ENCODE measurements at regions not wholly inside any gene's neighbourhood (a gene's known extent, or its start where the extent isn't known, plus 50 kb on each side); places are given as distances from the start of the nearest gene placed in this dataset.
"Not testable (repeated sequence)": the region's sequence is repeated elsewhere in the genome, so short reads cannot be mapped to it uniquely, and the experiment has no call there.

DNA sequence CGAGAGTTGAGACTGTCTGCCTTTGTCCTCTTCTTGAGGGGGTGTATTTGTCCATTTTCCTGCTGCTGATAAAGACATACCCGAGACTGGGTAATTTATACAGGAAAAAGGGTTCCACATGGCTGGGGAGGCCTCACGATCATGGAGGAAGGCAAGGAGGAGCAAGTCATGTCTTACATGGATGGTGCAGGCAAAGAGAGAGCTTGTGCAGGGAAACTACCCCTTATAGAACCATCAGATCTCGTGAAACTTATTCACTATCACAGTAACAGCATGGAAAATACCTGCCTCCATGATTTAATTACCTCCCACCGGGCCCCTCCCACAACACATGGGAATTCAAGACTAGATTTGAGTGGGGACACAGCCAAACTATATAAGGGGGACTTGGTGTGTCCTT is 338.2 kb upstream of the TNRC6C start:
- no peak overlapping the region for H3K4ac ChIP-seq (ENCODE audit: low read length)

DNA sequence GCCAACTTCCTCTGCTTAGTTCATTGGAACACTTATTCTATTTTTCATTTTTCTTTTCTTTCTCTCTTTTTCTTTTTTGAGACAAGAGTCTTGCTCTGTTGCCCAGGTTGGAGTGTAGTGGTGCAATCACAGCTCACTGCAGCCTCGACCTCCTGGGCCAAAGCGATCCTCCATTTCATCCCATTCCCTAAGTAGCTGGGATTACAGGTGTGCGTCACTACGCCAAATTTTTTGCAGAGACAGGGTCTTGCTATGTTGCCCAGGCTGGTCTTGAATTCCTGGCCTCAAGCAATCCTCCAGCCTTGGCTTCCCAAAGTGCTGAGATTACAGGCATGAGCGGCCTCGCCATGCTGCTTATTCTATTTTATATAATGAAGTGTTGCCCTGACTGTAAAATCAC is 336.4 kb upstream of the TNRC6C start:
- H4K91ac ChIP-seq (ENCODE audit: low read depth, low read length, poor library complexity); H3K9me3 ChIP-seq (replicated peaks in 1 of 2; ENCODE audit: control insufficient read depth in 2 of 2, insufficient read depth in 1 of 2, low read depth in 1 of 2, low read length in 2 of 2); H4K8ac ChIP-seq (ENCODE audit: low read depth, low read length); H3K9ac ChIP-seq (ENCODE audit: low read depth, low read length, poor library complexity); H3K36me3 ChIP-seq (replicated peaks in 1 of 2; ENCODE audit: control insufficient read depth in 2 of 2, insufficient read depth in 2 of 2, low read length in 2 of 2); H3K4ac ChIP-seq (ENCODE audit: low read length); H2BK12ac ChIP-seq (ENCODE audit: low read length); DNase-seq (ENCODE audit: low spot score); H2AK5ac ChIP-seq (ENCODE audit: low read depth, low read length); H3K27me3 ChIP-seq (ENCODE audit: control insufficient read depth in 3 of 3, insufficient read depth in 3 of 3, low read depth in 1 of 3, low read length in 3 of 3); H3K18ac ChIP-seq (ENCODE audit: low read length); H2BK120ac ChIP-seq (ENCODE audit: low read depth, low read length); H3K4me3 ChIP-seq (ENCODE audit: low read length in 2 of 2); H2BK15ac ChIP-seq (ENCODE audit: low read length); H3K27ac ChIP-seq (replicated peaks; ENCODE audit: low read length); H3K4me1 ChIP-seq (ENCODE audit: control insufficient read depth in 2 of 2, insufficient read depth in 1 of 2, low read depth in 1 of 2, low read length in 2 of 2); H3K23ac ChIP-seq (ENCODE audit: low read depth, low read length, poor library complexity); H3K4me2 ChIP-seq (ENCODE audit: insufficient read depth, low read length, poor library complexity, severe bottlenecking); H2AFZ ChIP-seq (ENCODE audit: low read length); H3K14ac ChIP-seq (ENCODE audit: low read length); H3K79me1 ChIP-seq (ENCODE audit: low read depth, low read length); H2BK5ac ChIP-seq (ENCODE audit: low read length): not testable (repeated sequence)
- no CpG with 5 or more reads among the region's 6 CpGs for WGBS, 2 donors (ENCODE audit: extremely low coverage in 2 of 2, insufficient read length in 2 of 2, insufficient replicate concordance in 1 of 2)

More for the DNA sequence above, 338.2 kb upstream of the TNRC6C start:
- no peak overlapping the region for H3K9ac ChIP-seq (ENCODE audit: low read depth, low read length, poor library complexity)
- no peak overlapping the region for H2BK5ac ChIP-seq (ENCODE audit: low read length)
- no peaks in the 10 kb centered on the region for H3K27me3 ChIP-seq (ENCODE audit: control insufficient read depth in 3 of 3, insufficient read depth in 3 of 3, low read depth in 1 of 3, low read length in 3 of 3)
- DNase-seq (ENCODE audit: low spot score) = no peak
- no peak overlapping the region for H3K23ac ChIP-seq (ENCODE audit: low read depth, low read length, poor library complexity)
- H2BK12ac ChIP-seq (ENCODE audit: low read length) = no peak overlapping the region
- H2BK15ac ChIP-seq (ENCODE audit: low read length) = no peak overlapping the region
- no peak overlapping the region for H4K91ac ChIP-seq (ENCODE audit: low read depth, low read length, poor library complexity)
- no peak overlapping the region for H3K14ac ChIP-seq (ENCODE audit: low read length)
- no CpG with 5 or more reads among the region's 5 CpGs for WGBS, 2 donors (ENCODE audit: extremely low coverage in 2 of 2, insufficient read length in 2 of 2, insufficient replicate concordance in 1 of 2)
- peaks cover 0 to 3% of the 10 kb centered on the region in 2 donors for H3K9me3 ChIP-seq (replicated peaks in 1 of 2; ENCODE audit: control insufficient read depth in 2 of 2, insufficient read depth in 1 of 2, low read depth in 1 of 2, low read length in 2 of 2)
- no peak overlapping the region for H3K18ac ChIP-seq (ENCODE audit: low read length)
- no peak overlapping the region for H4K8ac ChIP-seq (ENCODE audit: low read depth, low read length)
- no peak overlapping the region for H2BK120ac ChIP-seq (ENCODE audit: low read depth, low read length)
- no peaks in the 10 kb centered on the region for H3K36me3 ChIP-seq (replicated peaks in 1 of 2; ENCODE audit: control insufficient read depth in 2 of 2, insufficient read depth in 2 of 2, low read length in 2 of 2)
- no peak overlapping the region for H2AK5ac ChIP-seq (ENCODE audit: low read depth, low read length)
- no peak overlapping the region for H3K27ac ChIP-seq (replicated peaks; ENCODE audit: low read length)
- H3K4me2 ChIP-seq (ENCODE audit: insufficient read depth, low read length, poor library complexity, severe bottlenecking) = no peak overlapping the region
- H2AFZ ChIP-seq (ENCODE audit: low read length) = no peak overlapping the region
- H3K79me1 ChIP-seq (ENCODE audit: low read depth, low read length) = no peaks in the 10 kb centered on the region
- no peak overlapping the region for H3K4me3 ChIP-seq (ENCODE audit: low read length in 2 of 2)
- peaks cover 0 to 3% of the 10 kb centered on the region in 2 donors for H3K4me1 ChIP-seq (ENCODE audit: control insufficient read depth in 2 of 2, insufficient read depth in 1 of 2, low read depth in 1 of 2, low read length in 2 of 2)

DNA sequence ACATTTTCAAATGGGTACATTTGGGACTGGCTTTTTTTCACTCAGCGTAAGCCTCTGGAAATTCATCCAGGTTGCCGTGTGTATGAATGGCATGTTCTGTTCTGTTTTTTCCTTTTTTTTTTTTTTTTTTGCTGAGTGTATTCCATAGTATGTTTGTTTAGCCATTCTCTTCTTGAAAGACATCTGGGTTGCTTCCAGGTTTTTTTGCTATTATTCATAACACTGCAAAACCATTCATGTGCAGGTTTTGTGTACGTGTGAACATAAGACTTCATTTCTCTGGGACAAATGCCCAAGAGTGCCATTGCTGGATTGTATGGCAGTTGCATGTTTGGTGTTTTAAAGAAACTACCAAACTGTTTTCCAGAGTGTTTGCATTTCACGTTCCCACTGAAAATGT is 335.9 kb upstream of the TNRC6C start:
- no peak overlapping the region for H3K4me2 ChIP-seq (ENCODE audit: insufficient read depth, low read length, poor library complexity, severe bottlenecking)
- no peak overlapping the region for H3K9ac ChIP-seq (ENCODE audit: low read depth, low read length, poor library complexity)
- H4K8ac ChIP-seq (ENCODE audit: low read depth, low read length) = no peak overlapping the region
- H3K4ac ChIP-seq (ENCODE audit: low read length) = no peak overlapping the region
- no peak overlapping the region for H2BK5ac ChIP-seq (ENCODE audit: low read length)
- no peak overlapping the region for H3K23ac ChIP-seq (ENCODE audit: low read depth, low read length, poor library complexity)
- H2BK120ac ChIP-seq (ENCODE audit: low read depth, low read length) = no peak overlapping the region
- WGBS, 2 donors (ENCODE audit: extremely low coverage in 2 of 2, insufficient read length in 2 of 2, insufficient replicate concordance in 1 of 2) = no CpG with 5 or more reads among the region's 4 CpGs
- no peaks in the 10 kb centered on the region for H3K27me3 ChIP-seq (ENCODE audit: control insufficient read depth in 3 of 3, insufficient read depth in 3 of 3, low read depth in 1 of 3, low read length in 3 of 3)
- H3K4me3 ChIP-seq (ENCODE audit: low read length in 2 of 2) = no peak overlapping the region
- H3K14ac ChIP-seq (ENCODE audit: low read length) = no peak overlapping the region
- H2BK15ac ChIP-seq (ENCODE audit: low read length) = no peak overlapping the region
- H2AK5ac ChIP-seq (ENCODE audit: low read depth, low read length) = no peak overlapping the region
- peaks cover 0 to 3% of the 10 kb centered on the region in 2 donors for H3K4me1 ChIP-seq (ENCODE audit: control insufficient read depth in 2 of 2, insufficient read depth in 1 of 2, low read depth in 1 of 2, low read length in 2 of 2)
- H3K9me3 ChIP-seq (replicated peaks in 1 of 2; ENCODE audit: control insufficient read depth in 2 of 2, insufficient read depth in 1 of 2, low read depth in 1 of 2, low read length in 2 of 2) = peaks cover 0 to 3% of the 10 kb centered on the region in 2 donors
- no peak overlapping the region for H2BK12ac ChIP-seq (ENCODE audit: low read length)
- H4K91ac ChIP-seq (ENCODE audit: low read depth, low read length, poor library complexity) = no peak overlapping the region
- DNase-seq (ENCODE audit: low spot score) = no peak
- no peak overlapping the region for H3K27ac ChIP-seq (replicated peaks; ENCODE audit: low read length)
- H3K36me3 ChIP-seq (replicated peaks in 1 of 2; ENCODE audit: control insufficient read depth in 2 of 2, insufficient read depth in 2 of 2, low read length in 2 of 2) = no peaks in the 10 kb centered on the region
- no peak overlapping the region for H3K18ac ChIP-seq (ENCODE audit: low read length)
- no peaks in the 10 kb centered on the region for H3K79me1 ChIP-seq (ENCODE audit: low read depth, low read length)
- no peak overlapping the region for H2AFZ ChIP-seq (ENCODE audit: low read length)

DNA sequence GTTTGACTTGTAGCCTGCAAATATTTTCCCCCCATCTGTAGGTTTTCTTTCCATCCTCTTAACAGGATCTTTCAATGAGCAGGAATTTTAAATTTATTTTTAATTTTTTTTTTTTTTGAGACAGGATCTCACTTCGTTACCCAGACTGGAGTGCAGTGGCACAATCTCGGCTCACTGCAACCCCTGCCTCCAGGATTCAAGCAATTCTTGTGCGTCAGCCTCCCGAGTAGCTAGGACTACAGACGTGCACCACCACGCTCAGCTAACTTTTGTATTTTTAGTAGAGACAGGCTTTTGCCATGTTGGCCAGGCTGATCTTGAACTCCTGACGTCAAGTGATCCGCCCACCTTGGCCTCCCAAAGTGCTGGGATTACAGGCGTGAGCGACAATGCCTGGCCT is 335.2 kb upstream of the TNRC6C start:
- H3K14ac ChIP-seq (ENCODE audit: low read length); DNase-seq (ENCODE audit: low spot score); H2AK5ac ChIP-seq (ENCODE audit: low read depth, low read length); H2BK120ac ChIP-seq (ENCODE audit: low read depth, low read length); H3K27ac ChIP-seq (replicated peaks; ENCODE audit: low read length); H3K18ac ChIP-seq (ENCODE audit: low read length); H3K4me2 ChIP-seq (ENCODE audit: insufficient read depth, low read length, poor library complexity, severe bottlenecking); H3K27me3 ChIP-seq (ENCODE audit: control insufficient read depth in 3 of 3, insufficient read depth in 3 of 3, low read depth in 1 of 3, low read length in 3 of 3); H2BK15ac ChIP-seq (ENCODE audit: low read length); H2BK5ac ChIP-seq (ENCODE audit: low read length); H3K9me3 ChIP-seq (replicated peaks in 1 of 2; ENCODE audit: control insufficient read depth in 2 of 2, insufficient read depth in 1 of 2, low read depth in 1 of 2, low read length in 2 of 2); H3K9ac ChIP-seq (ENCODE audit: low read depth, low read length, poor library complexity); H3K4me1 ChIP-seq (ENCODE audit: control insufficient read depth in 2 of 2, insufficient read depth in 1 of 2, low read depth in 1 of 2, low read length in 2 of 2); H2BK12ac ChIP-seq (ENCODE audit: low read length); H3K79me1 ChIP-seq (ENCODE audit: low read depth, low read length); H4K91ac ChIP-seq (ENCODE audit: low read depth, low read length, poor library complexity); H4K8ac ChIP-seq (ENCODE audit: low read depth, low read length); H3K4me3 ChIP-seq (ENCODE audit: low read length in 2 of 2); H2AFZ ChIP-seq (ENCODE audit: low read length); H3K4ac ChIP-seq (ENCODE audit: low read length); H3K23ac ChIP-seq (ENCODE audit: low read depth, low read length, poor library complexity); H3K36me3 ChIP-seq (replicated peaks in 1 of 2; ENCODE audit: control insufficient read depth in 2 of 2, insufficient read depth in 2 of 2, low read length in 2 of 2): not testable (repeated sequence)
- no CpG with 5 or more reads among the region's 10 CpGs for WGBS, 2 donors (ENCODE audit: extremely low coverage in 2 of 2, insufficient read length in 2 of 2, insufficient replicate concordance in 1 of 2)
